ENCODE measurements at regions not wholly inside any gene's neighbourhood (a gene's known extent, or its start where the extent isn't known, plus 50 kb on each side); places are given as distances from the start of the nearest gene placed in this dataset.

DNA sequence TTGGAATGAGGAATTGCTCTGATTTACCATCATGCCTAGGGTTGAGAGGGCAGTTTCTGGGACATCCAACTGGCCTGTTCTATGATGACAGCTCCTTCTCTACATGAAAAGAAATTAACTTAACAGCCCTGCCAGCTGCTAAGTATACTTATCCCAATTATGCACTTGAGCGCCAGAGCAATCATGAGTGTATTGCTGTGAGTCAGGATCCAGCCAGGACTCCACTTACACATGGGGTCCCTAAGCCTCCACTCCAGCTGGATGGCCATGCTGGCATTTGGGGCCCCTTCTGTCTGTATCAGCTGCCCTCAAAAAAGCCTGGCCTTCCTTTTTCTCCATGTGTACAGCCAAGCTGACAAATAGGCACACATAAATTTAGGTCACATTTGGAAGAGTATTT, 481.9 kb downstream of the TMX3 start:
- Histone ChIP-seq H3K9ac (no peak overlapping the region), H3K4me3 (no peak overlapping the region), H2AFZ (replicated peaks) (no peak overlapping the region), H4K20me1 (ENCODE audit: low read depth) (no peaks in the 10 kb centered on the region), H3K4me1 (no peaks in the 10 kb centered on the region), H3K36me3 (no peaks in the 10 kb centered on the region), H3K9me3 (ENCODE audit: low read depth) (no peaks in the 10 kb centered on the region), H3F3A (ENCODE audit: low read depth) (no peaks in the 10 kb centered on the region), H3K27ac (no peak overlapping the region), H3K79me2 (ENCODE audit: low read depth) (no peaks in the 10 kb centered on the region), H3K27me3 (no peaks in the 10 kb centered on the region), H3K4me2 (no peak overlapping the region)
- no peaks in the 10 kb centered on the region for H3K4me1 Mint-ChIP-seq
- TF ChIP-seq, protein P1, sequence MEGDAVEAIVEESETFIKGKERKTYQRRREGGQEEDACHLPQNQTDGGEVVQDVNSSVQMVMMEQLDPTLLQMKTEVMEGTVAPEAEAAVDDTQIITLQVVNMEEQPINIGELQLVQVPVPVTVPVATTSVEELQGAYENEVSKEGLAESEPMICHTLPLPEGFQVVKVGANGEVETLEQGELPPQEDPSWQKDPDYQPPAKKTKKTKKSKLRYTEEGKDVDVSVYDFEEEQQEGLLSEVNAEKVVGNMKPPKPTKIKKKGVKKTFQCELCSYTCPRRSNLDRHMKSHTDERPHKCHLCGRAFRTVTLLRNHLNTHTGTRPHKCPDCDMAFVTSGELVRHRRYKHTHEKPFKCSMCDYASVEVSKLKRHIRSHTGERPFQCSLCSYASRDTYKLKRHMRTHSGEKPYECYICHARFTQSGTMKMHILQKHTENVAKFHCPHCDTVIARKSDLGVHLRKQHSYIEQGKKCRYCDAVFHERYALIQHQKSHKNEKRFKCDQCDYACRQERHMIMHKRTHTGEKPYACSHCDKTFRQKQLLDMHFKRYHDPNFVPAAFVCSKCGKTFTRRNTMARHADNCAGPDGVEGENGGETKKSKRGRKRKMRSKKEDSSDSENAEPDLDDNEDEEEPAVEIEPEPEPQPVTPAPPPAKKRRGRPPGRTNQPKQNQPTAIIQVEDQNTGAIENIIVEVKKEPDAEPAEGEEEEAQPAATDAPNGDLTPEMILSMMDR (IDR thresholded peaks at IDR 0.05) = no peak
- TF ChIP-seq EZH2 (IDR thresholded peaks at IDR 0.05) (no peak), EZH2phosphoT487 (IDR thresholded peaks at IDR 0.05) (no peak)
- no peak for DNase-seq (ENCODE audit: low spot score)
- no peak overlapping the region for H3K27ac Mint-ChIP-seq
- no peaks in the 10 kb centered on the region for H3K9me3 Mint-ChIP-seq
- H3K27me3 Mint-ChIP-seq (ENCODE audit: insufficient read depth, low read depth) = no peaks in the 10 kb centered on the region
- no peak overlapping the region for H3K4me3 Mint-ChIP-seq
- no peaks in the 10 kb centered on the region for H3K36me3 Mint-ChIP-seq

DNA sequence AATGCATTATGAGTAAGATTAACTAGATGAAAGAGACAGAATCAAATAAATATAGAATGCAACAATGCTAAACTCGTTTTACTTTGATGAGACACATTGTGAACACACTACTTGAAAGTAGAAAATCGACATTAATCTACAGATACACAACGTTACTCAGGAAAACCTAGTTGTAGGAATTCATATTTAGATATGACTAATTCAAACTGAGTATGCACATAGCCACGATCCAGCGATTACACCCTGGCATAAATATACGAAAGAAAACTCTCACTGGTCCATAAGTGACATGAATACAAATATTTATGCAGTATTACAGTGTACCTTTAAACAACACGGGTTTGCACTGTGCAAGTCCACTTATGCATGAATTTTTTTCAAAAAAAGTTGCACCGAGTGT, 485.6 kb downstream of the TMX3 start:
- Histone ChIP-seq H4K20me1 (ENCODE audit: low read depth) (no peaks in the 10 kb centered on the region), H3K27ac (no peak overlapping the region), H3F3A (ENCODE audit: low read depth) (no peaks in the 10 kb centered on the region), H3K4me2 (no peak overlapping the region), H3K9ac (no peak overlapping the region), H2AFZ (replicated peaks) (no peak overlapping the region), H3K4me3 (no peak overlapping the region), H3K79me2 (ENCODE audit: low read depth) (no peaks in the 10 kb centered on the region), H3K4me1 (no peaks in the 10 kb centered on the region), H3K27me3 (no peaks in the 10 kb centered on the region), H3K9me3 (ENCODE audit: low read depth) (no peaks in the 10 kb centered on the region), H3K36me3 (no peaks in the 10 kb centered on the region)
- TF ChIP-seq, protein P1 (IDR thresholded peaks at IDR 0.05) = no peak
- TF ChIP-seq EZH2phosphoT487 (IDR thresholded peaks at IDR 0.05) = no peak
- TF ChIP-seq EZH2 (IDR thresholded peaks at IDR 0.05) = no peak
- Mint-ChIP-seq H3K4me1 (no peaks in the 10 kb centered on the region), H3K27me3 (ENCODE audit: insufficient read depth, low read depth) (no peaks in the 10 kb centered on the region), H3K36me3 (no peaks in the 10 kb centered on the region), H3K4me3 (no peak overlapping the region), H3K9me3 (peaks cover 2% of the 10 kb centered on the region), H3K27ac (no peak overlapping the region)
- no peak for DNase-seq (ENCODE audit: low spot score)

DNA sequence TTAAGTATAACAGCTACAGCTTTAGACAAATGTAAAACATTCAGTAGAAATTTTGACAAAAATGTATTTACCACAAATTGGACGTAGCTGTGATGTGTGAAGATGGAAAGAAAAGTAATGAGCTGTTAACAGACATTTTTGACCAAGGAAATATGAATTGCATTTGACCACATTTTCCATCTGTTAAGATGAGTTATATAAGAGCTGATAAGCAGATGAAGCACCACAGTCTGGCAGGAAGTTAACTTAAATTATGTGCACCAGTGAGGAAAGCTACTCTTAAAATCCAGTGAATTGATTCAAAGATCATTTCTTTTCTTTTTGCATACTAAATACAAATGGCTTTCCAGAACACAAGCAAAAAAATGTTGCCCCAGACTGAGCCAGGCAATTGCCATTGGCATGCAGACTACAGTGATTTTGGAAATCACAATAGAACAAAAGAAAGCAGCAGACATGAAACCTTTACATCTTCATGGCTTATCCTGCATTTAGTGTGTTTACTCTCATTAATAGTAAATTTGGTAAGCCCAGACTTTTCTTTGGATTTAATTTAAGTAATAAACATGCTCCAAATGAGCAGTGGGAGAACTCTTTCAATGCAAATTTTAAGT, 493.7 kb downstream of the TMX3 start:
- H3K27me3 ChIP-seq = no peaks in the 10 kb centered on the region
- H3K79me2 ChIP-seq (ENCODE audit: low read depth) = no peaks in the 10 kb centered on the region
- no peak overlapping the region for H3K4me2 ChIP-seq
- Mint-ChIP-seq H3K27me3 (ENCODE audit: insufficient read depth, low read depth) (no peaks in the 10 kb centered on the region), H3K9me3 (peaks cover 2% of the 10 kb centered on the region), H3K36me3 (no peaks in the 10 kb centered on the region), H3K4me3 (no peak overlapping the region), H3K4me1 (peaks cover 18% of the 10 kb centered on the region), H3K27ac (no peak overlapping the region)
- no peak overlapping the region for H3K9ac ChIP-seq
- no peaks in the 10 kb centered on the region for H4K20me1 ChIP-seq (ENCODE audit: low read depth)
- H3K4me1 ChIP-seq = peaks cover 3% of the 10 kb centered on the region
- H3F3A ChIP-seq (ENCODE audit: low read depth) = no peaks in the 10 kb centered on the region
- no peak overlapping the region for H3K4me3 ChIP-seq
- no peaks in the 10 kb centered on the region for H3K9me3 ChIP-seq (ENCODE audit: low read depth)
- TF ChIP-seq EZH2phosphoT487 (IDR thresholded peaks at IDR 0.05) (no peak), EZH2 (IDR thresholded peaks at IDR 0.05) (no peak)
- TF ChIP-seq, protein P1 (IDR thresholded peaks at IDR 0.05) = no peak
- no peak overlapping the region for H2AFZ ChIP-seq (replicated peaks)
- H3K36me3 ChIP-seq = no peaks in the 10 kb centered on the region
- peak; percentile 23 for DNase-seq (ENCODE audit: low spot score)
- H3K27ac ChIP-seq = no peak overlapping the region
